ENCODE measurements at regions not wholly inside any gene's neighbourhood (a gene's known extent, or its start where the extent isn't known, plus 50 kb on each side); places are given as distances from the start of the nearest gene placed in this dataset.

GRCh38 chr16:86031141-86031678 lies 132.2 kb downstream of the IRF8 start:
- POLR2A ChIA-PET = no interaction called here
- CTCF ChIA-PET = interaction anchor here (1.7 kb wide), 1 partner anchor 212 kb away, joined by 6 read pairs; no protein-coding TSS in a partner anchor
- no peak for DNase-seq (ENCODE audit: extremely low spot score)
- TF ChIP-seq FOXK2 (IDR thresholded peaks at IDR 0.05) = no peak
- no peak for TF ChIP-seq LEF1 (IDR thresholded peaks at IDR 0.05; ENCODE audit: borderline replicate concordance)
- TF ChIP-seq TARDBP (IDR thresholded peaks at IDR 0.05) = no peak
- TF ChIP-seq HDGF (IDR thresholded peaks at IDR 0.05; ENCODE audit: borderline replicate concordance) = no peak
- no peak for TF ChIP-seq FOXM1 (IDR thresholded peaks at IDR 0.05; ENCODE audit: borderline replicate concordance)
- no peak for TF ChIP-seq PKNOX1 (IDR thresholded peaks at IDR 0.05)
- no peak for TF ChIP-seq ARNT (IDR thresholded peaks at IDR 0.05)
- TF ChIP-seq NFRKB (IDR thresholded peaks at IDR 0.05) = no peak
- no peak for TF ChIP-seq SP1 (IDR thresholded peaks at IDR 0.05)
- no peak for TF ChIP-seq SUZ12 (IDR thresholded peaks at IDR 0.05)
- no peak for TF ChIP-seq L3MBTL2 (conservative IDR thresholded peaks at IDR 0.05)
- no peak for TF ChIP-seq ZNF384 (IDR thresholded peaks at IDR 0.05)
- TF ChIP-seq FOXA1 (IDR thresholded peaks at IDR 0.05) = no peak
- no peak for TF ChIP-seq CTBP1 (IDR thresholded peaks at IDR 0.05; ENCODE audit: borderline replicate concordance)
- TF ChIP-seq ELF4 (IDR thresholded peaks at IDR 0.05) = no peak
- TF ChIP-seq BHLHE40 (IDR thresholded peaks at IDR 0.05; ENCODE audit: borderline replicate concordance) = no peak

- ChIA-PET CTCF (interaction anchor here (1.7 kb wide), 1 partner anchor 214 kb away, joined by 6 read pairs; no protein-coding TSS in a partner anchor), POLR2A (no interaction called here)
- DNase-seq (ENCODE audit: extremely low spot score) = no peak
- TF ChIP-seq FOXA1 (IDR thresholded peaks at IDR 0.05) (no peak), L3MBTL2 (conservative IDR thresholded peaks at IDR 0.05) (peak; percentile 32; the same call in 1 of the 2 replicates)
These were observed 134.1 kb downstream of the IRF8 start for GRCh38 chr16:86033016-86033474.

DNA sequence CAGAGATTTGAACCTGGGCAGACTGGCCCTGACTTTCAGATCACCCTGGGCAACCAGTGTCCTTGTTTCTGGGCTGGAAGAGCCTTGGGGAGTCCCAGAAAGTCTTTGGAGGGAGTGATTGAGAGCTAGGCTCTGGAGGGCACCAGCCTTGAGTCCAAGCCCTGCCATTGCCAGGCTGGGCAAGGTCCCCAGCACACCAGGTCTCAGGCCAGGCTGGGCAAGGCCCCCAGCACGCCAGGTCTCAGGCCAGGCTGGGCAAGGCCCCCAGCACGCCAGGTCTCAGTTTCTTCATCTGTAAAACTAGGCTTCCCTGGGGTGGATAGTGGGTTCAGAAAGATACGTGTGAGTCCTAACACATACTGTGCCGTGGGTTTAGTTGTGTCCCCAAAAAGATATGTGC lies 135.0 kb downstream of the IRF8 start:
- ChIA-PET POLR2A (no interaction called here), CTCF (no interaction called here)

DNA sequence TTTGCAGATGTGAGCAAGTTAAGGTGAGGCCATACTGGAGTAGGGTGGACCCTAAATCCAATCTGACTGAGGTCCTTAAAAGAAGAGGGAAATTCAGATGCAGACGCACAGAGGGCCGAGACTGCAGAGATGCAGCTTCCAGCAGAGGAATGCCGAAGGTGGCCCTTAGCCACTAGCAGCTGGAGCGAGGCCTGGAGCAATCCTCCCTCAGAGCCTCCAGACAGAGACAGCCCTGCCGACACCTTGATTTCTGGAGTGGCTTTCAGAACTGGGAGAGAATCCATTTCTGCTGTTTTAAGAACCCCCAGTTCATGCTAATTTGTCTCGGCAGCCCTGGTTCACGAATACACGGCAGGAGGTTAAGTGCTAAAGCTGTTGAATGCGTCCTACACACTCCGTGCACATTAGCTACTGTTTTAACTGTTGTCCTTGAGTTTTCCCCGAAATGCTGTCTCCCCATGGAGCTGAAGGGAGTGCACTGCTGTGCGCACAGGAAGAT lies 135.5 kb downstream of the IRF8 start:
- no peak for TF ChIP-seq ELF4 (IDR thresholded peaks at IDR 0.05)
- no peak for TF ChIP-seq SUZ12 (IDR thresholded peaks at IDR 0.05)
- no peak for TF ChIP-seq SP1 (IDR thresholded peaks at IDR 0.05)
- TF ChIP-seq ARNT (IDR thresholded peaks at IDR 0.05) = no peak
- TF ChIP-seq CTBP1 (IDR thresholded peaks at IDR 0.05; ENCODE audit: borderline replicate concordance) = no peak
- TF ChIP-seq FOXK2 (IDR thresholded peaks at IDR 0.05) = no peak
- no peak for TF ChIP-seq ZNF384 (IDR thresholded peaks at IDR 0.05)
- TF ChIP-seq FOXM1 (IDR thresholded peaks at IDR 0.05; ENCODE audit: borderline replicate concordance) = no peak
- TF ChIP-seq LEF1 (IDR thresholded peaks at IDR 0.05; ENCODE audit: borderline replicate concordance) = no peak
- POLR2A ChIA-PET = no interaction called here
- DNase-seq (ENCODE audit: extremely low spot score) = no peak
- CTCF ChIA-PET = no interaction called here

More for the DNA sequence above, 135.0 kb downstream of the IRF8 start:
- DNase-seq (ENCODE audit: extremely low spot score) = no peak
- TF ChIP-seq ARNT (IDR thresholded peaks at IDR 0.05) = no peak

DNA sequence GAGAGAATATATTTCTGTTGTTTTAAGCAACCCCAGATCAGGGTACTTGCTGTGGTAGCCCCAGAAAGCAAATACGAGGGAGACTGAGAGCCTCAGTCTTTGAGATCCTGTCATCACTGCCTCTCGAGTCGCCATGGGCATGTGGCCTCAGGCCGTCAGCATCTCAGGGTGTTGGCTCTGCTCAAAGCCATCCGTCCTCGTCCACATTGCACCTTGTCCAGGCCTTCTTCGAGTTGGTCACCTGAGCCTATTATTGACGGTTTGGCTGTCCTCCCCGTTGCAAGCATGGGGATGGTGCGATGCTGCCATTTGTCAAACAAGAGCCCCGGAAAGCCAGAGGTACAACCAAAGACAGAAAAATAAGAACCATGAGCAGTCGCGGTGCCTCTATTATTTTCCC lies 136.9 kb downstream of the IRF8 start:
- no peak for DNase-seq (ENCODE audit: extremely low spot score)
- TF ChIP-seq BHLHE40 (IDR thresholded peaks at IDR 0.05; ENCODE audit: borderline replicate concordance) (no peak), ELF4 (IDR thresholded peaks at IDR 0.05) (no peak), CTBP1 (IDR thresholded peaks at IDR 0.05; ENCODE audit: borderline replicate concordance) (no peak), L3MBTL2 (conservative IDR thresholded peaks at IDR 0.05) (no peak), TARDBP (IDR thresholded peaks at IDR 0.05) (no peak), FOXA1 (IDR thresholded peaks at IDR 0.05) (no peak), PKNOX1 (IDR thresholded peaks at IDR 0.05) (no peak), ZNF384 (IDR thresholded peaks at IDR 0.05) (no peak), SUZ12 (IDR thresholded peaks at IDR 0.05) (no peak), LEF1 (IDR thresholded peaks at IDR 0.05; ENCODE audit: borderline replicate concordance) (no peak), SP1 (IDR thresholded peaks at IDR 0.05) (no peak), FOXM1 (IDR thresholded peaks at IDR 0.05; ENCODE audit: borderline replicate concordance) (no peak), ARNT (IDR thresholded peaks at IDR 0.05) (no peak)
- CTCF ChIA-PET = interaction anchor here (0.7 kb wide), 1 partner anchor 8 kb away, joined by 3 read pairs; no protein-coding TSS in a partner anchor
- POLR2A ChIA-PET = no interaction called here

DNA sequence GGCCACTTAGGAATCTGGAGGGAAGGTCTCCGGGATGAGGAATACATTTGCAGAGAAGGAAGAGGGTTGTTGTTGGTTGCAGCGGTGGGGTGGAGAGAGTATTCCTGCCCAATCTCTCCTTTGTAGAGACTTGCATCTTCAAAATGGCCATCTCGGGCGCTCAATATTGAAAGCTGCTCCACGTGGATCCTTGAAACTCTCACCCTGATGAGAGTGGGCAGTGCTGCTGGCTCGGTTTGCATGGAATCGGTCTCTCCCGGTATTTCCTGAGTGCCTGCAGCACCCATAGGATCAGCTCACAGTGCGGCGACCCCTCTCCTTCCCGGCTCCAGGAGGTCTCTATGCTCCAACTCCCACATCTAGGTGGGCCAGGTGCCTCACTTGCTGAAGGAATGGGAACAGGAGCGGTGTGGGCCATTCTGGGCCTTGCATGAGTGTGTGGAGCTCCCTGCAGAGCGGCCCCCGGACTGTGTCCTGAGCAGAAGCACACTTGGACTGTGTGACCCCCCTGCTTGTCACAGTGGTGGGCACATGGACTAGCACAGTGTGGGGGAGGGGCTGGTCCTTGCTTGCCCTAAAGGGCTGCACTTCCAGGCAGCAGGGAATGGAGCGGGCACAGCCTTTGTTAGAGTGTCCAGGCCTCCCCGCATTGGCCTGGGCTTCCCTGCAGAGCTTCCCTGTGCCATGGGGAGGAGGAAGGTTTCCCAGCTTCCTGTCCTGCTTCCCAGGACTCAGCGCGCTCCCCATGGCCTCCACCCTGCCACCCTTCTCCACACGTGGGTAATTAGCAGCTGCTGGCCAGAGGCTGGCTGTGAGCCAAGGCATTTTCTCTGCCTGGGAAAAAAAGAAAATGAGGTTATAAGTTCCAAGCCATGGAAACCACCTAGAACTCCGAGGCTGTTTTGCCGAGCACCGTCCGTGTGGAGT lies 139.3 kb downstream of the IRF8 start:
- no peak for DNase-seq (ENCODE audit: extremely low spot score)
- ChIA-PET CTCF (no interaction called here), POLR2A (no interaction called here)
- TF ChIP-seq ARNT (IDR thresholded peaks at IDR 0.05) (no peak), HDGF (IDR thresholded peaks at IDR 0.05; ENCODE audit: borderline replicate concordance) (no peak), FOXA1 (IDR thresholded peaks at IDR 0.05) (no peak), PKNOX1 (IDR thresholded peaks at IDR 0.05) (no peak), FOXK2 (IDR thresholded peaks at IDR 0.05) (no peak), LEF1 (IDR thresholded peaks at IDR 0.05; ENCODE audit: borderline replicate concordance) (no peak), ELF4 (IDR thresholded peaks at IDR 0.05) (no peak), L3MBTL2 (conservative IDR thresholded peaks at IDR 0.05) (no peak), SP1 (IDR thresholded peaks at IDR 0.05) (no peak), ZNF384 (IDR thresholded peaks at IDR 0.05) (no peak), SUZ12 (IDR thresholded peaks at IDR 0.05) (no peak), CTBP1 (IDR thresholded peaks at IDR 0.05; ENCODE audit: borderline replicate concordance) (no peak), NFRKB (IDR thresholded peaks at IDR 0.05) (no peak), FOXM1 (IDR thresholded peaks at IDR 0.05; ENCODE audit: borderline replicate concordance) (no peak), TARDBP (IDR thresholded peaks at IDR 0.05) (no peak), BHLHE40 (IDR thresholded peaks at IDR 0.05; ENCODE audit: borderline replicate concordance) (no peak)
